ENCODE measurements at regions not wholly inside any gene's neighbourhood (a gene's known extent, or its start where the extent isn't known, plus 50 kb on each side); places are given as distances from the start of the nearest gene placed in this dataset.

- Histone ChIP-seq H3K4me3 (no peak overlapping the region), H3K4me1 (no peaks in the 10 kb centered on the region), H3K36me3 (no peaks in the 10 kb centered on the region), H3K27ac (no peak overlapping the region), H3K27me3 (no peaks in the 10 kb centered on the region), H3K9me3 (no peaks in the 10 kb centered on the region)
- WGBS, 2 donors, result 80 to 85% methylated on average over 4 of the region's 4 CpGs
- DNase-seq, result no peak
- TF ChIP-seq EP300 (IDR thresholded peaks at IDR 0.05) (no peak), POLR2A (IDR thresholded peaks at IDR 0.05) (no peak), CTCF (IDR thresholded peaks at IDR 0.05) (no peak), POLR2AphosphoS5 (IDR thresholded peaks at IDR 0.05) (no peak)
- ATAC-seq (ENCODE audit: low FRiP score in 2 of 2), result no peak
Observed at GRCh38 chr2:158002079-158002478, 99.6 kb upstream of the UPP2 start.

- WGBS, 2 donors, result 19 to 39% methylated on average over 1 of the region's 1 CpG
- no peaks in the 10 kb centered on the region for H3K27me3 ChIP-seq
- no peaks in the 10 kb centered on the region for H3K9me3 ChIP-seq
- no peaks in the 10 kb centered on the region for H3K36me3 ChIP-seq
- DNase-seq (no peak), ATAC-seq (ENCODE audit: low FRiP score in 2 of 2) (no peak)
- H3K27ac ChIP-seq, result no peak overlapping the region
- no peaks in the 10 kb centered on the region for H3K4me1 ChIP-seq
- no peak for TF ChIP-seq CTCF (IDR thresholded peaks at IDR 0.05)
- TF ChIP-seq POLR2A (IDR thresholded peaks at IDR 0.05), result no peak
- TF ChIP-seq EP300 (IDR thresholded peaks at IDR 0.05), result no peak
- TF ChIP-seq POLR2AphosphoS5 (IDR thresholded peaks at IDR 0.05), result no peak
- no peak overlapping the region for H3K4me3 ChIP-seq
Observed at GRCh38 chr2:157996799-157997198, 104.9 kb upstream of the UPP2 start.

- H3K9me3 ChIP-seq, result no peaks in the 10 kb centered on the region
- no peak overlapping the region for H3K27ac ChIP-seq
- DNase-seq, result no peak
- 90 to 100% methylated on average over 1 of the region's 1 CpG for WGBS, 2 donors
- no peak overlapping the region for H3K4me3 ChIP-seq
- TF ChIP-seq CTCF (IDR thresholded peaks at IDR 0.05), result no peak
- no peak for TF ChIP-seq POLR2AphosphoS5 (IDR thresholded peaks at IDR 0.05)
- no peak for TF ChIP-seq EP300 (IDR thresholded peaks at IDR 0.05)
- no peak for TF ChIP-seq POLR2A (IDR thresholded peaks at IDR 0.05)
- no peaks in the 10 kb centered on the region for H3K4me1 ChIP-seq
- no peaks in the 10 kb centered on the region for H3K27me3 ChIP-seq
- no peaks in the 10 kb centered on the region for H3K36me3 ChIP-seq
- no peak for ATAC-seq (ENCODE audit: low FRiP score in 2 of 2)
Observed at GRCh38 chr2:157995117-157995516, 106.6 kb upstream of the UPP2 start.

GRCh38 chr2:157991932-157992331 is 109.7 kb upstream of the UPP2 start:
- DNase-seq, result no peak
- Histone ChIP-seq H3K36me3 (no peaks in the 10 kb centered on the region), H3K27me3 (no peaks in the 10 kb centered on the region), H3K27ac (no peak overlapping the region), H3K4me3 (no peak overlapping the region), H3K4me1 (no peaks in the 10 kb centered on the region), H3K9me3 (no peaks in the 10 kb centered on the region)
- no peak for TF ChIP-seq CTCF (IDR thresholded peaks at IDR 0.05)
- TF ChIP-seq POLR2A (IDR thresholded peaks at IDR 0.05), result no peak
- no peak for TF ChIP-seq EP300 (IDR thresholded peaks at IDR 0.05)
- TF ChIP-seq POLR2AphosphoS5 (IDR thresholded peaks at IDR 0.05), result no peak
- WGBS, 2 donors, result 66 to 68% methylated on average over 6 of the region's 6 CpGs
- no peak for ATAC-seq (ENCODE audit: low FRiP score in 2 of 2)

GRCh38 chr2:157990173-157990572 is 111.5 kb upstream of the UPP2 start:
- no peaks in the 10 kb centered on the region for H3K27me3 ChIP-seq
- no peak for ATAC-seq (ENCODE audit: low FRiP score in 2 of 2)

More at GRCh38 chr2:157990173-157990572, 111.5 kb upstream of the UPP2 start:
- TF ChIP-seq POLR2A (IDR thresholded peaks at IDR 0.05) (no peak), POLR2AphosphoS5 (IDR thresholded peaks at IDR 0.05) (no peak), CTCF (IDR thresholded peaks at IDR 0.05) (no peak), EP300 (IDR thresholded peaks at IDR 0.05) (no peak)
- DNase-seq, result no peak
- H3K27ac ChIP-seq, result no peak overlapping the region
- no peaks in the 10 kb centered on the region for H3K36me3 ChIP-seq
- no peaks in the 10 kb centered on the region for H3K4me1 ChIP-seq
- no peaks in the 10 kb centered on the region for H3K9me3 ChIP-seq
- WGBS, 2 donors, result 41 to 50% methylated on average over 5 of the region's 5 CpGs
- H3K4me3 ChIP-seq, result no peak overlapping the region

All from upper lobe of left lung (tissue), 6 donors.